HG03064 (cell line): ENCODE measurements at regions not wholly inside any gene's neighbourhood (a gene's known extent, or its start where the extent isn't known, plus 50 kb on each side); places are given as distances from the start of the nearest gene placed in this dataset.

Experiments used
- ATAC-seq: cut with Tn5 transposase; IDR thresholded peaks from one replicate; pipeline ENCODE4 v1.9.1; 2021; ENCODE audit warnings: low read depth; ENCODE audit not compliant: unreplicated experiment

DNA sequence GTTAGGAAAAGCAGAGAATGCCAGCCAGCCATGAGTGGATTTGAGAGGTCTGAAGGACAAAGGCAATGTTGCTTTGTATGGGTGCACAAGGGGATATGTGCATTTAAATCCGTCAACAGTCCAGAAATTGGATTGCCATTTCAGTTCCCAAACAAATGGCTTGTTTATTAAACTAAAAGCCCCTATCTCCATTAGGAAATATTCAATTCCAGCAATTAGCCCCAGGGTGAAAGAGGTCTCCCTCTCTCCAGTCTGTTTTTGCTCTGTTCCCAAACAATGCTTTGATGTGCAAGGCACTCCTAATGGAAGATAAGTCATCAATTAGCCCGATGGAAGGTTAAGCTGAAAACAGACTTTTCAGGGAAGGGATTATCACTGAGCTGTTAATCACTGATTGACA, 101.3 kb downstream of the C9orf152 start:
- no peak for ATAC-seq

DNA sequence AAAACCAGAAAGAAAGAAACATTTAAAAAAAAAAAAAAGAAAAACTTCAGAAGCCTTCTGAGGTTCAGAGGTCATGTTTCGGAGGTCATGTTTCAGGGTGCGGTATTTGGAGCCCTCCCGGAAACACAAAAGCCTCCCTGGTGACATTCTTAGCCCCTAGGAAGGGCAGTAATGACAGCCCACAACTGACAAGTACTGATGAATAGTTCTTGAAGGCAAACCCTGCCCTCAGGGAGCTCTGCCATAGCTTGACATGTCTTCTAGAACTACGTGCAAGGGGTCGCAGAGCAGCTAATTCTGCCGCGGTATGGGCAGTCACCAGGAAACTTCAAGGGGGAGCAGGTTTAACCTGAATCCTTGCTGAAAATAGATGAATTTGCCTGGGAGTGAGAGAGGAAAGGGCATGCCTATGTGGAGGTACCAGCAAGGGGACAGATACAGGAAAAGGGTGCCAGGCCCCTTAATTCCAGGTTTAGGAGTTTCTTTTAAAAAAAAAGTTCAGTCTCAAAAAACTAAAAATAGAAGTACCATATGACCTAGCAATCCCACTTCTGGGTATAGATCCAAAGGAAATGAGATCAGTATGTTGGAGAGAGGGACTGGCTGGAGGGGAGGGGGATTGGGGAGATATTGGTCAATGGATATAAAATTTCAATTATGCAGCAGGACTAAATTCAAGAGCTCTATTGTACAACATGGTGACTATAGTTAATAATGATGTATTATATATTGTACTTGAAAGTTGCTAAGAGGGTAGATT, 98.4 kb downstream of the C9orf152 start:
- peak; percentile 26 for ATAC-seq

DNA sequence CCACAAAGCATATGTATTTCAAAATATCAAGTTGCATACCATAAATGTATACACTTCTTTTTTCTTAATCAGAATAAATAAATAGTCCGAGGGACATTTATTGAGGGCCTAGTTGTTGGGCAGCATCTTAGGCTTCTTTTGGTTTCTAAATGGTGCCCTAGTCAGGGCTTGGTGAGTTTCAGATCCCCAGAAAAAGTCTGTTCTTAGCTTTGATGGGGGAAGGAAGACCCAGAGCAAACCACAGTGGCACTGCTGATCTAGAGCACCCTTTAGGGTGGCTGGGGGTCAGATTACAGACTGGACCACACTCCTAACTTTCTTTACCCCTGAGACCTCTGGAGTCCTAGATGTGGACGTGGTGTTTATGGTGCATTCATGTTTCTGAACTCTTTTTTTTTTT, 97.8 kb downstream of the C9orf152 start:
- peak; percentile 74 for ATAC-seq

DNA sequence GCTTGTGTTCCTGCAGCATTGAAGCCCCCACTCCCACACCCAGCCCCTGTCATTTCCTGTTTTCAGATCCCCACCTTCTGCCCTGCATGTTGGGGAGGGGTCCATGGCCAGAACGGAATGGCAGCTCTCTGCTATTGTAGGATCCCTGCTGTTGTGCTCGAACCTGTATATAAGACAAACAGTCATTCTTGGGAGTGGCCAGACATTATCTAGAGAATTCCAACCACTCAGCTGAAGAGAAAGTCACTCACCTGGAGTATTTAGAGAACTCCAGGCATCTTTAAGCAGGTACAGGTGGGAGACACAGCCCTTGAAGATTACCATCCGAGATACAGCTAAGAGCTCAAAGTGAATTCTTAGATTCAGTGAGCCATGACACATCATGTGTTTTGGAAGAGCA, 96.1 kb downstream of the C9orf152 start:
- ATAC-seq, result no peak

DNA sequence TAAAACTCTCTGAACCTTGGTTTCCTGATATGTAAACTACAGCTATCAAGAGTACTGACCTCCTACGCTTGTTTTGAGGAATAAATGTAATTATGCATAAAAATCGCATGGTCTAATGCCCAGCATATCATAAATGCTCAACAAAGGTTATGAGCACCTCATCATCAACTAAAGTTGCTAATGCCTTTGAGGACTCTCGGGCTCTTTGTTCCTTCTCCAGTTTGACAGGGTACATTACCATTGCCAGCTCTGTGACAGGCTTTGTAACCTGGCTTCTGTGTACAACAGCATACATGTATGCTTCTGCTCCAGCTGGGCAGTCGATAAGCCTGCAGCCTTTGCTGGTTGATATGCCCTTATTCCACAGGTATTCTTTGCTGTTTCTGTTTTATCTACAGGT, 95.2 kb downstream of the C9orf152 start:
- no peak for ATAC-seq

DNA sequence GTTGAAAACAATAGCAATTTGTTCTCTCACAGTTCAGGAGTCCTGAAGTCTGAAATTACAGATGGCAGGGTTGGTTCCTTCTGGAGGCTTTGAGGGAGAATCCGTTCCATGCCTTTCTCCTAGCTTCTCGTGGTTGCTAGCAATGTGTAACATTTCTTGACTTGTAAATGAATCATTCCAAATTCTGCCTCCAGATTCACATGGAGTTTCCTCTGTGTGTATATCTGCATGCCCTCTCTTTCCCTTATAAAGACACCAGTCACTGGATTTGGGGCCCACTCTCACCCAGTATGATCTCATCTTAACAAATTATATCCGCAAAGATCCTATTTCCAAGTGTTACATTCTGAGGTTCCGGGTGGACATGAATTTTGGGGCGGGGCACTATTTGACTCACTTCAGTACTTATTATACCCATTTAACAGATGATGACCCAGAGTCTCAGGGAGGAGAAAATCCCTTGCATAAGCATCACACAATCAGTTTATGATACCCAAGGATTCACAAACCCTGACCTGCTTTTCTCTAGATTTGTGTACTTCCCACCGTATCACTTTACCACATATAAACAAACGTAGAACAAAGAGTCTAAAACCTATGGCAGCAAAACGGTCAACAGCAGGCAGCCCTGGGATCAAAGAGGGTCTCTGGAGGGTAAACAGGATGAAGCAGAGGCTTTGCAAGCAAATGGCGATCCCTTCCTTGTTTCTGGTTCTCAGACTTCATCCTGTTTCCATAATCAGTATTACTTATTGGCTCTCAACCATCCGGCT, 93.7 kb downstream of the C9orf152 start:
- ATAC-seq, result no peak

DNA sequence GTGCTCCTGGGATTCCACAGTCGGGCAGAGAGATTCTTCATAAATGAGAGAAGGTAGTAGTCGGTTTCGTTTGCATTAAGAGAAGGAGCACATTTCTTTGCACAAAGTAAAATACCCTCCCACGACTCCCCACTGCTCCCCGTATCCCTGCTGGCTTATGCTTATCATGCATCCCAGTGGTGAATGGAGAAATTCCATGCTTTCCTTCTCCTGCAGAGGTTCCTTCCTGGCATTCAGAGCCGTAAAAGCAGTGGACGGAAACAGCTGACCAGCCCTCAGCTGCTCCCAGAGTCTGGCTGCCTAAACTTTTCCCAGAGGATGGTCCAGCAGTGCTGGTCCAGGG, 93.1 kb downstream of the C9orf152 start:
- ATAC-seq, result no peak

DNA sequence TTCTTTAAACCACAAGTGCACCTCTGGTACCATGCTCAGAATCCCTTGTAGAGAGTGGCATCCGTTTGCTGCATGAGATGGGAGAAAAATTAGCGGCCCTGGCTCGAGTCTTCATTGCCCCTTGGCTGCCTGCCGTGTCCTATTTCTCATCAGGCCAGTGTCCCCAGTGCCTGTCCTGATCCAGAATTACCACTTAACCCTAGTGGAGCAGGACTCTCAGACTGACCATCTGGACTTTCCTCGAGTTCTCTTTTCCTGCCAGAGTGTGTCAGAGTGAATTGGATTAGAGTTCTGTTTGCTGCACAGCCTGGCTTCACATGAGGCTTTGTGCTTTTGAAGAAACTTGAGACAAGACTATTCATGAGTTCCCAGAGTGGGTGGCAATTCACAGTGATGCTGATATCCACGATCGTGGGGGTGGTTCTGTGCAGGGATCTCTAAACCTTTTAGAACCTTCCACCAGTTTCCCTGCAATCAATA, 92.6 kb downstream of the C9orf152 start:
- ATAC-seq, result no peak

DNA sequence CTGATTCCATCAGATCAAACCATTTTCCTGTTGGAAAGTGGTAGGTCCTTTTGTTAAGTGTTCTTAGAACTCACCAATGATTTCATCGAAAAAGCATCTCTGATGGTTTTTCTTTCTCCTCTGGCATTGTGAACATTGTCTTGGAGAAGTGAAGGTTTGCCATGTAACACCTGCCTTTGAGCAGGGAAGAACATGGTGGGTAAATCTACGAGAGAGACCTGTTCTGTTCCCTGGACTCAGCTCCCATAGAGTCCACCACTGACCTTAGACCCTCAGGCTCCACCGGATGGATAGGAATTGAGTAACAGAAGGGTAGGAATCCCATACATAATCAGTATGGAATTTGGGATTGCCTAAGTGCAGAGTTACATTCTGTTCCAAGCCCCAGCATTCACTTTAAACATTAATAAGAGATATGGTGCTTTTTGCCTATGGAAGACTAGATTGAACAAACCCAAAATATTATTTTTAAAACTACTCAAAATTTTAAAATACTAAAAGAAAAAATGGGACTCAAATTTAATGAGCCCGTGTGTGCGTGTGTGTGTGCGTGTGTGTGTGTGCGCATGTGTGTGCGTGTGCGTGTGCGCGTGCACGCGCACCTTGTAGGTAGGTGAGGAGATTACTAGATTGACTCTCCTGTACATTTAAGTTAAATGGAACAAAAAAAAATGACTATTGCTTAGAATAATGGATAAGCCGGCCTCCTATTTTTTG, 92.0 kb downstream of the C9orf152 start:
- ATAC-seq, result no peak

DNA sequence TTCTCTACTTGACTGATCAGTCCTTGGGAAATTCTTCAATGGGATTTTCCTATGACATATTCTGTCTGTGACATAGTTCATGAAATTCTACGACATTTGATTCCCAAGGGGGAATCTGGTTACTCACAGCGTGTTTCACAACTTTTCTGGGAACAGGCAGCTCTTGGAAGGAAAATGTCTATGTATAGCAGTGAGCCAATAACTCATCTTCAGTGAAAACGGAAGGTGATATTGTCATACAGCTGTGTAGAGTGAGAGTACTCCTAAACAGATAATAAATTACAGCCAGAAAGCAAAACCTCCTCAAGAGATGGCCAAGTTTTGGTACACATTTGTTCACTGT, 91.4 kb downstream of the C9orf152 start:
- no peak for ATAC-seq

DNA sequence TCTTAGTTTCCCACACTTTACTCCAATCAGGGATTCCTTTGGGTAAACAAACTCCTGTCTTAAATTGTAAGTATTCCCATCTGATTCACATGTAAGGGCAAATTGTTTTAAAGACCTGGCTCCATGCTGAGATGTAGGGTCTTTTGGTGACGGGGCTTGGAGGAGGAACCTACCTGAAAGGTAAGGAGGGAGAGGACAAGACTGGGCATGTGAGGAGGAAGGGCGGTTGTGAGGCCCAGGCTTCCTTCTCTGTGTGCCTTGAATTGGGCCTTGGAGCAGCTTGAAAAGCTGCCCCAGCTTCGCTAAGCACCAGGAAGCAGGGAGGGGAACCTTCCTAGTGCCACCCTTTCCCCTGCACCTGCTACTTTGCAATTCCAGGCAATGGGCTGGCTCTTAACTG, 86.8 kb downstream of the C9orf152 start:
- ATAC-seq, result no peak

DNA sequence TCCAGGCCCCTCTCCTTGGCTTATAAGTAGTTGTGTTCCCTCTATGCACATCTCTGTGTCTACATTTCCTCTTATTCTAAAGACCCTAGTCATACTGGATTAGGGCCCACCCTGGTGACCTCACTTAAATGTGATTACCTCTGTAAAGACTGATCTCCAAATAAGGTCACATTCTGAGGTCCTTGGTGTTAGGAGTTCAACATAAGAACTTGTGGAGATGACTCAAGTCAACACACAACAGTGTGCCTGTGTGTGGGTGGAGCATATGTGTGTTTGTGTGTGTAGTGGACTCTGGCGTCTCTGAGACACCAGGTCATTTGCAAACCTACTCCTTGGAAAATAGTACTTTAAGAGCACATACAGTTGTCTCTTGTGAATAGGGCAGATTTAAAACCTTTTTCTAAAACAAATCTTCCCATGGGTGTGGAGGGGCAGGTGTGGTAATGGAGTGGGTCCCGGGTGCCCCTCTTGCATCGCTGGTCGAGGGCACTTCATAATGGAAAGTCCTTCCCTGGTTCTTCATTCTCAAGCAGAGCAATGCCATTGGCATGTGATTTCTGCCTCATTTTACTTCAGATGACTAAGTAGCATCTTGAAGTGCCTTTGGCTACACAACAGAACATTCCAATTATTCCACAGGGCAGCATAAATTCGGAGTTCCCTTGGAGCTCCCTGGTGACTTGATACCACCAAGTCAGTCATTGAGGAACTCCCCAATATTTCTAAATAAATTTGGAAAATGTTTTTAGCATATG, 84.4 kb downstream of the C9orf152 start:
- ATAC-seq, result no peak

DNA sequence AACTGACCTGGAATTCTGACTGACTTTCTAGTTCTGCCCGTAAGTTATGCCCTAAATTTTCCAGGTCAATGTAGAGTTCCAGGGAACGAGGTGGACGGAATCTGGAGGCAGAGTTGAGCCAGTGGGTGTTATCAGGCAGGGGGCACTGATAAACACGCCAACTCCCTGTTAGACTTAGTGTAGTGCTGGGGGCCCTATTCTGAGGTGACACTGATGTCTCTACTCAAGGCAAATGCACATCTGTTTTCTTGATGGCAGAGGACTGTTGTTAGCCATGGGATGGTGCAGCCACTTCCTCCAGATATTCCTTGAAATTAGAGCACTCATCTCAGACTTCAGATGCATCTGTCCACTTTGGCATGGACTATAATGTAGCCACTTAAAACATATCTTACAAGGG, 83.5 kb downstream of the C9orf152 start:
- ATAC-seq, result no peak

DNA sequence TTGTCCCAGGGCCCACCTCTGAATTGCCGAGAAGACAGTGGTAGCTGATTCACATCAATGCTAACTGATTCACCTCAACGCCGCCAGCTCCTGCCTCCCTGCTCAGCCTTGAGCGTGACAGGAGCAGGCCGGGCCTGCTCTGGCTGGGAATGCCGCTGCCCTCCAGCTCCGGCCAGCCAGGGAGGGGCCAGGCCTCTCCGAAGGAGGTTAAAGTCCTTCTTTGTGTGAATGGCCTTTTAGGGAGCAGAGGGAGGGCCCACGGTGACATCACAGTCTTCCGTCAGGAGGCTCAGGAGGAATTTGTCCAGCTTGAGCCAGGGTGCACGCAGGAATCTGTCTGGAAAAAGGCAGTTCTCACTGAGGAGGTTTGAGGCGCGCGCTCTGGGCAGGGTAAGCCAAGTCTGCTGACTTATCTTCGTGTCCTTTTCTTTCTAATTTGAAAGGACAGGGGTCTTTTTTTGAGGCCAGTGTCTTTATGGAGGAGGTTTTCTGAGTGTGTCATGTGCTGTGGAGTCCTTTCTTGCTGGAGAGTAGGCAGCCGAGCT, 82.7 kb downstream of the C9orf152 start:
- no peak for ATAC-seq

DNA sequence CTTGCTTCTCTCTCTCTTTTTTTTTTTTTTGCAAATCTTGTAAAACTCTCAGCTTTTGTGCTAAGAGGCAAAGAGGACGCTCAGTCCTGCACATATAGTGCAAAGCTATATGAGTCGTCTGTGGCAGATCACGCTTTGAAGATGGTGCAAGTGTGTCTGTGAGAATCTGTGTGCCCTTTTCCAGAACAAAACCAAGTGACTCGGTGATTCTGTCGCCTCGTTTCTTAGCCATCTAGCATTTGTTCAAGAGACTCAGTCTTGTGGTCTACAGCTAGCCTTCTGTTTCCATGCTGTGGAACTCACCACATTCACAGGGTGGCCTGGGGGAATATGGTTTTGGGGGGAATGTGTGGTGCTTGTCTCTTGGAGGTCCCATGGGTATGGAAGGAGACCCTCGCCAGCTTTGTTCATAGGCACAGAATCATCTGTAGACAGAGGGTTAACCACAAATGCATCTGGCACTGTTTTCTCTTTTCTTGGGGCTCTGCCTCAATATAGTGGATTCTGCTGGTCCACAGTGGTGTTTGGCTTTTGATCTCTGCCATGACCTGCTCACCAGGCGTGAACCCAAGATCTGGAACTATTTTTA, 82.1 kb downstream of the C9orf152 start:
- ATAC-seq, result no peak

DNA sequence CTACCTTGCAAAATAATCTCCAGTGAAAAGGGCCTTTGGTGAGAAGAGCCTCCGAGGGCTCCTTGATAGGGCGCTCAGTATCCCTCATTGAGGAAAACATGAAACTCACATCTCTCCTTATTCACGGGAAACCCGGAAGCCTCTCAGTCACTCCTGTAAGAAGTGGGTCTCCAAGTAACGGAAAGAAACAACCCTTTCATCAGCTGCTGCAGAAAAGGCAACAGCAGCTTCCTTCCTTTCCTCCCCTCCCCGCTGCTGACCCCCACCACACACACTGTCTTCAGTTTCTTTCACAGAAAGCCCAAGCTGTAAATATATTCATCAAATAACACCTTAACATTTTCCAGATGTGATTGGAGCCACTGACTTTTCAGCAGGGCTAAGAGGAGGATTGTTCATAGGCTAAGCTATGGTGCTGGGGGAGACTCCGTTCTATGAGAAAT, 81.4 kb downstream of the C9orf152 start:
- ATAC-seq, result no peak

DNA sequence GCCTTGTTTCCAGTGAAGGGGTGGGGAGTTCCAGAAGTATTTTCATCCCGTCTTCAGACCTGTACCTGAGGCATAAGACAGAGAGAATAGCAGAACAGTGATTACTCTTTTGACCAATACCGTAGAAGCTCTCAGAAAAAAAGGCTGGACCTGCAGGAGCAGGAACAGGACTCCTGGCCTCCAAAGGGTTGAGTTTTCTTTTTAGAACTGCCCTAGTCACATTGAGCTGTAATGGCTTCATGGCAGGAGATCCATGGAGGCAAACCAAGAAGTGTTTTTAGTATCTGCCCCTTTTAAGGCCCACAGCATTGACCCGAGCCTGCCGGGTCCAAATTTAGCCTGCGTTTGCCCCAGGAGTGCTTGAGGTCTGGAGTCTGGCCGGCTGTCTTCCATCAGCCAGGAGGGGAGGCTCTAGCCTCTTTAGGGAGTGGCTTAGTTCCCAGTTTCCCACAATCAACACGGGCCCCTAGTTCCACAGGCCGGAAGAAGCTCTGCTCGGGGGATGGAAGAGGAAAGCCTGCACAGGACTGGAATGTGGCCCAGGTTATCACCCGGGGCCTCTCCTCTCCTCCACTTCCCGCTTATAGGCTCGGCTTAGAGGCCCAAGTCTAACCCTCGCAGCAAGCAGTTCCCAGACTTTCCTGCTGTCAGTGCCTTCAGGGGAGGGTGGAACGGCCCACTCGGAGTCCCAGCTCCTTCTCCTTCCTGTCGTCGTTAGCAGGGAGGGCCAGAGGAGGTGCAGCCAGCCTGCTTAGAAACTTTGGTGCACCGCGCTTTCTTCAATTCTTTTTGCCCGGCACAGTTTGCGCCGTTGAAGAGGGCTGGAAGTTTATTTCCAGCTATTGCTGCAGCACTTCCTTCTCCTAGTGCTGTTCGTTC, 80.7 kb downstream of the C9orf152 start:
- ATAC-seq, result no peak

DNA sequence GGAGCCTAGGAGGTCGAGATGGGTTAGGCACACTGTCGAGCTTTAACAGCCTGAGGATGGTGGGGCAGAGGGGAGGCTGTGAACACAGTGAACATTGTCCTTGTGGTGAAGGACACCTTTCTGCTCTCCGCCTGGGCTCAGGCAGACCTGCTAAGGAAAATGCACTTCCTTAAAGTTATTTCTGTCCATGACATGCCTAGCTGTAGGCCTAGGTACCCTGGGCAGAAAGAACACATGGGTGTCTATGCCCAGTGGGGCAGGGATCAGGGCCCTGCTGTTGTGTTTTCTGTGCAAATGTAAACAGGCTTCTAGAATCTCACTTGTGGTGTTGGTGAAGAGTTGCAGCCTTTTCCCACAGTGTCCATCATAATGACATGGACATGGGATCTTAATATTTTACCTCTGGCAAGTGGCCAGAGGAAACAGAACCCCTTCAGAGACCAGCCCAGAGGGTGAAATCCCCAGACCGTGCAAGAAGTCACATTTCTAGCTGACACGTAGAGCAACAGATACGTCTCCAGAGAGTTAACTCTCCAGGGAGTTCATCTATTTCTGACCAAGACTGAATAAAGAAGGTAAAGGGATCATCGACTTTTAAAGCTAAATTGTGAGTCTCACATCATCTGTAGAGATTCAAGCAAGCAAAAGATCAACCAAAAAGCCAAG, 79.2 kb downstream of the C9orf152 start:
- peak; percentile 77 for ATAC-seq

DNA sequence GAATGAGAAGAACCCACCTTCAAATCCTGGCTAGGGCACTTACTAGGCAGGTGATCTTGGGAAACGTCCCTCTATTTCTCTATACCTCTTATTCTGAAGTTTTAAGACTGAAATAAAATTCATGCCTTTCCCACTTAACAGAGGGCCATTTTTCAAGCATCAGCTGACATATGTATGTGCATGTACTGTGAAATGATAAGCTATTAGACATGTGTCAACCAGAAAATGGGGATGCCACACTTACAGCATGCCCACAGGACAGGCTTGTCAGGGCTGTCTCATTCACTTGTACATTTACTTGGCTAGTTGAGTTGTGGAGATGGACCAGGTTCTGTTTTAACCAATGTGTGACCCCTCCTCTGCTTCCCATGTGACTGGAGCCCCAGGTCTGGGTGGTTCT, 78.5 kb downstream of the C9orf152 start:
- peak; percentile 4 for ATAC-seq
